NCI-H526 (cell line): ENCODE measurements at regions not wholly inside any gene's neighbourhood (a gene's known extent, or its start where the extent isn't known, plus 50 kb on each side); places are given as distances from the start of the nearest gene placed in this dataset.
"Not testable (repeated sequence)": the region's sequence is repeated elsewhere in the genome, so short reads cannot be mapped to it uniquely, and the experiment has no call there.

ENCODE experiments used
- DNase-seq, 2 experiments: peaks; one replicate each; lab custom pipeline; 2025; lab: John Stamatoyannopoulos, UW

GRCh38 chr2:95686056-95686825 is 94.4 kb downstream of the TRIM43 start:
- DNase-seq, result not testable (repeated sequence)

- not testable (repeated sequence) for DNase-seq
Observed at GRCh38 chr2:95687852-95688251, 96.1 kb downstream of the TRIM43 start.

DNA sequence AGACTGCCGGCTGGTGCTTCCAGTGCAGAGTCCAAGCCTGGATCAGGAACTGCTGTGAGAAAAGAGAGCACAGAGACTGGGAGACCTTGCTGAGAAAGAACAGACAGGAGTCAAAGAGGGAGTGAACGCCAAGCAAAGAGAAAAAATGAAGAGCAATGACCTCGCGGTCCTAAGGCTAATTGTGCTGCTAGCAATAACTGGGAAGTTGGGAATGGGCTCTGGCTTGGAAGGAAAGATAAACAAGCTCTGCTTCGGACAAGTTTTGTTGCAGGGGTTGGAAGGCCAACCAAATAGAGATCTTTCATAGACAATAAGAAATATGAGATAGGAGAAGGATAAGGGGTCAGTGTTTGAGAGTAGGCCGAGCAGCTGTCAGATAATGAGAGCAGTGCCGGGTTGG is 99.4 kb downstream of the TRIM43 start:
- not testable (repeated sequence) for DNase-seq

GRCh38 chr2:95693071-95693846 is 101.5 kb downstream of the TRIM43 start:
- not testable (repeated sequence) for DNase-seq

DNA sequence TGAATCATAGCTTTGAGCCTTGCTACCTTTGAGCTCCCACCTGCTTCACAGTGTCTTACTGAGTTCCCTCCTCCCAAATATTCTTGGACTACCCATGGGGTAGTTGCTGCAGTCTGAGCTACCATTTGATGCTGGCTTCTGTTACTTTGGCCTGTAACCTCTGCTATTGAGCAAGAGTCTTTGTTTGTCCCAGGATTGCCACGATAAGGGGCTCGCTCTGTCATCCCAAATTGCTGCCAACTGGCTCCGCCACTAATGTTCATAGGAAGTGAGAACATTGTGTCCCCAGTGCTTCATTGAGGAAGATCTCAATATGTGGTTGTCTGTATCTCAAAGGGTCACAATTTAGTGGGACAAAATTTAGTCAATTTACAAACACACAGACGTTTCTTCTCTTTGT is 103.8 kb downstream of the TRIM43 start:
- no peak for DNase-seq

DNA sequence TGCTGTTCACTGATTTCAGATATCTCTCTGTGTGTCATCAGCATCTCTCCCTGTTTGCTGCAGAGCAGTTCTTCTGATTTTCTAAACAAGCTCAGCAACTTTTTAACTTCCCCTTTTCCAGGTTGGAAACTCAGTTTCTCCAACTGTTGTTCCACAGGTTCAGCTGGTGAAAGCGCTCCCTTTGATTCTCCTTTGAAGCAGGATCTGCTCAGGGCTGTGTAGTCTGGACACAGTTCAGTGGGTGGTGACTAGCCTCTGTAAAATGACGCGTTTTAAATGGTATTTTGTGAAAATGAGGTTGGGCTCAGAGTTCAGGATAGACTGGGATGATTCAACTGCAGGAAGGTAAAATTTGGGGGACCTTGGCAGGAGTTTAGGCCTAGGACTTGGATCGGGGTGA is 106.3 kb downstream of the TRIM43 start:
- no peak for DNase-seq

DNA sequence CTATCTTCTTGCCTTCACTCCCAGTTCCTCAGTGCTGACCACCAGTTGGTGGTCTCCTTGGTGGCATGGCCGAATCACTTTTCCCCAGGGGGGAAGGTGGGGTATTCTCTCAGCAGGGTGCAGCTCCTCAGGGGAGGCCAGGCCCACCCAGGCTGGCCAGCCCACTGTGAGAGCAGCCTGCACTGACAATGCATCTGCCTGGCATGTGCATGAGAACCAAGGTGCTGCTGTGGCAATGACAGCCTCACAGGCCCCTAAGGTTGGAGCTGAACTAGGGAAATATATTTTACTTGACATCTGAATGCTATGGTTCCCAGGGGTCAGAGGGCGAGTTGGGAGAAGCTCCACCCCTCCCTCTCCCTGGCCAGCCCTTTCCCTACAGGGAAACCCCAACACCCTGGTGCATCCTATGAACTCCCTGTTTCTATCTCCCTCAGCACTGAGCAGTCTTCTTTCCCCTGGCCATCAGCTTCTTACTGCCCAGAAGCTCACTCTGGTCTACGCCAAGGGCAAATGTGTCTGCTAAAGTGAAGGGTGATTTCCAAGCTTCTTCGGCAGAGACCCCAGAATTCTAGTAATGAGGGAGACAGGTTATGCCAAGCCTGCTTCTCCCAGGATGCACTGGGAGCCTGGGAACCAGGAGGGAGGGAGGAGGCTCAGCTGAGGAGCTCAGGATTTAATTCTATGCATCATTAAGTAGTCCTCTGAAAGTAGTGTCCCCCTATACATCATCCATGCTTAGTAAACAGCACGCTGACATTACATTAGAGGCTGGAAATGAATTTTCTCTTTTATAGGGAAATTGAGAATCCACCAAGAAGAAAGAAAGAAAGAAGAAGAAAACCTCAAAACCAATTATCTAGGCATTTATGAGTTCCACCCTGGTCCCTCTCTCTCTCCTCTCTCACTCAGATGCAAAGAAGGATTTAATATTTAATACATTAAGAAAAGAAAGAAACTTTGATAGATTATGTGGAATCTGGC is 107.7 kb downstream of the TRIM43 start:
- DNase-seq, result not testable (repeated sequence)

- DNase-seq, result no peak
Observed at GRCh38 chr2:95700519-95700918, 108.7 kb downstream of the TRIM43 start.

GRCh38 chr2:95702471-95702870 is 110.7 kb downstream of the TRIM43 start:
- DNase-seq, result no peak

- not testable (repeated sequence) for DNase-seq
Observed at GRCh38 chr2:95707161-95707560, 115.4 kb downstream of the TRIM43 start.

DNA sequence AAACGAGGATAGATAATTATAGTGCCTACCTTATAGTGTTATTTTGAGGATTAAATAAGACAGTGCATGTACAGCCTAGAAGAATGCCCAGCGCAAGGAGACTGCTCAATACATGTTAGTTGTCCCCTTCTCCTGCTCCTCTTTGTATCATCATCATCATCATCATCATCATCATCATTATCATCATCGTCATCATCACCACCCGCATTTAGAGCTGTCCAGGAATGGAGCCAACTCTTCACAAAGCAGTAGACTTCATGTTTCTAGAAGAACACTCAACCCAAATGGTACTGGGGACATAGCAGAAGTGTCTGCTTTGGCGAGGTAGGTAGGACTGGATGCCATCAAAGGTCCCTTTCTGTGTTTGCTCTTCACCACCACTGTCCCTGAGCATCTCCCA is 116.0 kb downstream of the TRIM43 start:
- no peak for DNase-seq

DNA sequence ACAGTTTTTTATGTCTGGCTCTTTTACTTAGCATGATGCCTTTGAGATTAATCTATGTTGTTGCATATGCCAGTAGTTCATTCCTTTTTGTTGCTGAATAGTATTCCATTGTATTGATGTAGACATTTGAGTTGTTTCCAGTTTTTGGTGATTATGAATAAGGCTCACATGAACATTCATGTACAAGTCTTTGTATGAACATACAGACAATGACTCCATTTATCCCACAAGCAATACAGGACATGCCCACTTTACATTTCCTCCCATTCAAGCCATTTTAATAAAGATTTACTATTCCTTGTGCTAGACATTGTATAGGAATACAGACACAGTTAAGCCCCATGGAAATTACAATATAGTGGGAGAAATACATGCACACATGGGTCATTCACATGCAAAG is 118.0 kb downstream of the TRIM43 start:
- no peak for DNase-seq

- not testable (repeated sequence) for DNase-seq
Observed at GRCh38 chr2:95713470-95714177, 121.8 kb downstream of the TRIM43 start.

DNA sequence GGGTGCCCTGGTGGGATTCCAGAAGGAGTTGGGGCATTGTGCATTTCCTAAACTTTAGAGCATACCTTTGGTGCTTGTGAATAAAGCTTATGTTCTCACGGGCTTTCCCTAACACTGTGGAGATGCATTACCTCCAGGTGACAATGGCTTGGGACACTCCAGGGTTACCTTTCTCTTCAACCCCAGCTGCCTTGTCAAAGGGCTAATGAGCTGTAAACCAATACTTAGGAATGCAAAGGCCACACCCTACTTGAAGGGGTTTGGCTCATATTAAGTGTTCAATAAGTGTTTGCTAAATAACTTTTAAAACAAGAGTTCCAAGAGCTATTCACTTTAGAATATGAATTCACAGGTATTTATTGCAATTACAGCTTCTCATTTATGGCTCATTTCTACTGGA is 122.6 kb downstream of the TRIM43 start:
- DNase-seq, result not testable (repeated sequence)

DNA sequence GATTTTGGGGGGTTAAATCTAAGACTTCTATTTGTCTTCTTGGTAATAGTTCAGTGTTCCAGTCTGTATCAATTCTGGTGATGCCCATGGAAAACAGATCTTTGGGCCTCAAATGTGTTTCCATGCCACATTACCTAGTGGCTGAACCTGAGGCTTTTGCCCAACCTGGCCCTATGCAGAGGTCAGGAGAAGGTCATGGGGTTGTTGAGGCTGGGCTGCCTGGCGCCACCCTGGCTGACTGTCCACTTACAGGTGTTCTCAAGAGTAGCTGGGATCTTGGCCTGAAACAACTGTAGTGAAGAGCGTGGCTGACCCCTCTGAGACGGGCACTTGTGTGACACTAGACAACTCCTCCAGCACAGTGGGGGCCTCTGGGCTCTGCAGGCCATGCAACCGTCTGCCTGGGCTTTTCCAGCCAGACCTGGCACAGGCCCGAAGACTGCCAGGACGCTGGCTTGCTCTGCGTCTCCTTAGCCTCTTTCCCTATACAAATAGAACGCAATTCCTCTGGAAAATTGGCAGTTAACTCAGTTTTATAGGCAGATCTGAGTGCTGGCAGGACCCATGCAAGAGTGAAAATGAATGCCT is 127.8 kb downstream of the TRIM43 start:
- DNase-seq, result peak; percentile 30 to 72

- no peak for DNase-seq
Observed at GRCh38 chr2:95721726-95722125, 129.9 kb downstream of the TRIM43 start.

DNA sequence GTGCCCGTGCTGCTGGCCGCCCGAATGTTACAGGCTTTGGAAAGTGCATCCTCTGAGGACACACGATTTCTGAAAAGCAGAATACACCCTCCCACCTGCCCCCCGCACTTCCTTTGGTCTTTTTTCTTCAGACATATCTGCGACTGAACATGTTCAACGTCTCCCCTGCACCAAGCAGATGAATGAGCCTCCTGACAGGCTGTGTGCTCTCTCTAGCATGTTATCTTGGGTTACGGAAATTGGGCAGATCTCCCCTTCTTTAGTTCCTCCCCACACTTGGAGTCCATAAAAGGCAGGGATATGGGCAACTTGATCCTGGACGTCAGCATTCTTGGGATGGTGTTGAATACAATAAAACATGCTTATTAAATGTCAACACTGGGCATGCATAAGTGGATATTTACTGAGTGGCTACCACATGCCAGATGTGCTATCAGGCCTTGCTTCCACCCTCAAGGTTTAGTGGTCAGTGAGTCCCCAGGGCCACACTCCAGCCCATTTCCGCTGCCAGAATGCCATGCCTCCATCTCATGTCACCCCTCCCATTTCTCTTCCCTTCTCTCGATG is 130.4 kb downstream of the TRIM43 start:
- no peak for DNase-seq

DNA sequence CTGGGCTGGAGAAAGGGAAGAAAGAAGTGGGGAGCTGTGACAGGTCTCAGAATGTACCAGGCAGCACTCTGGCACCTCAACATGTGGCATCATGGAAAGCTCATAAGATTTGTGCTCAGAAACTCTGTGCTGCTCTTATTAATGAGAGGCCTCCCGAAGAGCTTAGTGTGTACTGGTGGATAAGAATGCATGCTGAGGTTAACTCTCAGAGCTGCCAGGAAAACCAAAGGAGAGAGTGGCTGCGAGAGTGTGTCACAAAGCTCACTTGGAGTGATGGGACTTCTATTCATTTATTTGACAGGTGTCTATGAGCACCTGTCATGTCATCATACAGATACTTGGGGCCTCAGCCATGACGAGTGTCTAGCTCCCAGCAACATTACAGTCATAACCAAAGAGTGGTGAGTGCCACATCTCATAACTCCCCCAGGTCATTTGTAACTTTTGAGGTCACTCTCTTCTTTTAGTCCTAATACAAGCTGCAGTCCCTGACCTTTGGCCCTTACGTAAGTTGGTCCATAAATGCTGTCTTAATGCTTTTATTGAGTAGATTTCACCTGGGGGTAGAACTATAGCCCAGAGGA is 131.9 kb downstream of the TRIM43 start:
- DNase-seq, result not testable (repeated sequence)

GRCh38 chr2:95725191-95725590 is 133.4 kb downstream of the TRIM43 start:
- DNase-seq, result not testable (repeated sequence)

- DNase-seq, result not testable (repeated sequence)
Observed at GRCh38 chr2:95725677-95726076, 133.9 kb downstream of the TRIM43 start.
